Activated CD4-positive, alpha-beta T cell treated with anti-CD3 and anti-CD28 coated beads, Interleukin-2, Interleukin-6, amounts not matched to agents 100 ng/mL and 50 ng/mL, durations not matched to agents 16 hours and 8 hours (primary cell): ENCODE measurements at regions not wholly inside any gene's neighbourhood (a gene's known extent, or its start where the extent isn't known, plus 50 kb on each side); places are given as distances from the start of the nearest gene placed in this dataset.

ENCODE experiments used
- DNase-seq: peaks from one replicate; pipeline ENCODE4 v3.0.0-alpha.2; 2020

- DNase-seq: no peak
These were observed 103.5 kb downstream of the EDN3 start for GRCh38 chr20:59403962-59404314.

- DNase-seq: no peak
These were observed 104.3 kb downstream of the EDN3 start for GRCh38 chr20:59404749-59405148.

GRCh38 chr20:59405226-59406200, 105.1 kb downstream of the EDN3 start:
- no peak for DNase-seq

GRCh38 chr20:59406446-59406845, 106.0 kb downstream of the EDN3 start:
- DNase-seq: no peak

- no peak for DNase-seq
These were observed 110.8 kb downstream of the EDN3 start for GRCh38 chr20:59411170-59411569.

GRCh38 chr20:59411589-59411988, 111.2 kb downstream of the EDN3 start:
- no peak for DNase-seq

GRCh38 chr20:59412181-59412580, 111.8 kb downstream of the EDN3 start:
- DNase-seq: no peak

- no peak for DNase-seq
These were observed 112.5 kb downstream of the EDN3 start for GRCh38 chr20:59412875-59413284.

GRCh38 chr20:59413326-59413865, 113.0 kb downstream of the EDN3 start:
- DNase-seq: no peak

- no peak for DNase-seq
These were observed 114.7 kb downstream of the EDN3 start for GRCh38 chr20:59414936-59415623.

- DNase-seq: no peak
These were observed 116.5 kb downstream of the EDN3 start for GRCh38 chr20:59416916-59417315.

GRCh38 chr20:59421089-59421488, 120.7 kb downstream of the EDN3 start:
- DNase-seq: no peak

GRCh38 chr20:59421920-59422637, 121.7 kb downstream of the EDN3 start:
- DNase-seq: no peak

- no peak for DNase-seq
These were observed 122.6 kb downstream of the EDN3 start for GRCh38 chr20:59422872-59423544.

- DNase-seq: no peak
These were observed 124.6 kb downstream of the EDN3 start for GRCh38 chr20:59424976-59425375.

- no peak for DNase-seq
These were observed 125.2 kb downstream of the EDN3 start for GRCh38 chr20:59425572-59425971.

GRCh38 chr20:59428006-59428405, 127.6 kb downstream of the EDN3 start:
- DNase-seq: no peak

- DNase-seq: no peak
These were observed 128.2 kb downstream of the EDN3 start for GRCh38 chr20:59428441-59429205.

GRCh38 chr20:59429396-59429795, 129.0 kb downstream of the EDN3 start:
- no peak for DNase-seq

GRCh38 chr20:59431014-59431413, 130.6 kb downstream of the EDN3 start:
- no peak for DNase-seq

GRCh38 chr20:59434960-59435359, 134.5 kb downstream of the EDN3 start:
- DNase-seq: no peak

GRCh38 chr20:59435518-59435917, 135.1 kb downstream of the EDN3 start:
- DNase-seq: no peak
